ENCODE measurements at regions not wholly inside any gene's neighbourhood (a gene's known extent, or its start where the extent isn't known, plus 50 kb on each side); places are given as distances from the start of the nearest gene placed in this dataset.

GRCh38 chr22:34951212-34951611 is 114.7 kb upstream of the ISX start:
- Histone ChIP-seq H3K36me3 (ENCODE audit: low read depth) (no peaks in the 10 kb centered on the region), H3K4me3 (ENCODE audit: severe bottlenecking) (no peak overlapping the region), H3K9me3 (ENCODE audit: severe bottlenecking) (no peaks in the 10 kb centered on the region), H3K27me3 (ENCODE audit: insufficient read depth, poor library complexity, severe bottlenecking) (no peaks in the 10 kb centered on the region), H3K27ac (ENCODE audit: poor library complexity, severe bottlenecking) (no peak overlapping the region), H3K4me1 (ENCODE audit: insufficient read depth, poor library complexity, severe bottlenecking) (no peaks in the 10 kb centered on the region)
- TF ChIP-seq, protein P1, sequence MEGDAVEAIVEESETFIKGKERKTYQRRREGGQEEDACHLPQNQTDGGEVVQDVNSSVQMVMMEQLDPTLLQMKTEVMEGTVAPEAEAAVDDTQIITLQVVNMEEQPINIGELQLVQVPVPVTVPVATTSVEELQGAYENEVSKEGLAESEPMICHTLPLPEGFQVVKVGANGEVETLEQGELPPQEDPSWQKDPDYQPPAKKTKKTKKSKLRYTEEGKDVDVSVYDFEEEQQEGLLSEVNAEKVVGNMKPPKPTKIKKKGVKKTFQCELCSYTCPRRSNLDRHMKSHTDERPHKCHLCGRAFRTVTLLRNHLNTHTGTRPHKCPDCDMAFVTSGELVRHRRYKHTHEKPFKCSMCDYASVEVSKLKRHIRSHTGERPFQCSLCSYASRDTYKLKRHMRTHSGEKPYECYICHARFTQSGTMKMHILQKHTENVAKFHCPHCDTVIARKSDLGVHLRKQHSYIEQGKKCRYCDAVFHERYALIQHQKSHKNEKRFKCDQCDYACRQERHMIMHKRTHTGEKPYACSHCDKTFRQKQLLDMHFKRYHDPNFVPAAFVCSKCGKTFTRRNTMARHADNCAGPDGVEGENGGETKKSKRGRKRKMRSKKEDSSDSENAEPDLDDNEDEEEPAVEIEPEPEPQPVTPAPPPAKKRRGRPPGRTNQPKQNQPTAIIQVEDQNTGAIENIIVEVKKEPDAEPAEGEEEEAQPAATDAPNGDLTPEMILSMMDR (IDR thresholded peaks at IDR 0.05; ENCODE audit: poor library complexity, severe bottlenecking), result no peak
- no peak for DNase-seq (ENCODE audit: low spot score)
- ATAC-seq (ENCODE audit: low read depth), result no peak

- Histone ChIP-seq H3K36me3 (ENCODE audit: low read depth) (no peaks in the 10 kb centered on the region), H3K27ac (ENCODE audit: poor library complexity, severe bottlenecking) (no peak overlapping the region), H3K4me3 (ENCODE audit: severe bottlenecking) (no peak overlapping the region), H3K9me3 (ENCODE audit: severe bottlenecking) (no peaks in the 10 kb centered on the region), H3K4me1 (ENCODE audit: insufficient read depth, poor library complexity, severe bottlenecking) (no peaks in the 10 kb centered on the region), H3K27me3 (ENCODE audit: insufficient read depth, poor library complexity, severe bottlenecking) (peaks cover 6% of the 10 kb centered on the region)
- no peak for DNase-seq (ENCODE audit: low spot score)
- TF ChIP-seq, protein P1 (IDR thresholded peaks at IDR 0.05; ENCODE audit: poor library complexity, severe bottlenecking), result no peak
- ATAC-seq (ENCODE audit: low read depth), result no peak
Measured at GRCh38 chr22:34960005-34960404, 106.0 kb upstream of the ISX start.

- DNase-seq (ENCODE audit: low spot score) (no peak), ATAC-seq (ENCODE audit: low read depth) (peak; percentile 80; the same call in 2 of the 3 replicates)
- TF ChIP-seq, protein P1 (IDR thresholded peaks at IDR 0.05; ENCODE audit: poor library complexity, severe bottlenecking), result peak; percentile 25
Measured at GRCh38 chr22:34966980-34967565, 98.9 kb upstream of the ISX start.

GRCh38 chr22:34969001-34969790 is 96.8 kb upstream of the ISX start:
- Histone ChIP-seq H3K27ac (ENCODE audit: poor library complexity, severe bottlenecking) (no peak overlapping the region), H3K36me3 (ENCODE audit: low read depth) (no peaks in the 10 kb centered on the region), H3K9me3 (ENCODE audit: severe bottlenecking) (no peaks in the 10 kb centered on the region), H3K4me3 (ENCODE audit: severe bottlenecking) (no peak overlapping the region), H3K4me1 (ENCODE audit: insufficient read depth, poor library complexity, severe bottlenecking) (no peaks in the 10 kb centered on the region), H3K27me3 (ENCODE audit: insufficient read depth, poor library complexity, severe bottlenecking) (no peaks in the 10 kb centered on the region)
- TF ChIP-seq, protein P1 (IDR thresholded peaks at IDR 0.05; ENCODE audit: poor library complexity, severe bottlenecking), result no peak
- ATAC-seq (ENCODE audit: low read depth) (no peak), DNase-seq (ENCODE audit: low spot score) (no peak)

More at GRCh38 chr22:34966980-34967565, 98.9 kb upstream of the ISX start:
- Histone ChIP-seq H3K9me3 (ENCODE audit: severe bottlenecking) (no peaks in the 10 kb centered on the region), H3K27ac (ENCODE audit: poor library complexity, severe bottlenecking) (no peak overlapping the region), H3K27me3 (ENCODE audit: insufficient read depth, poor library complexity, severe bottlenecking) (no peaks in the 10 kb centered on the region), H3K36me3 (ENCODE audit: low read depth) (no peaks in the 10 kb centered on the region), H3K4me1 (ENCODE audit: insufficient read depth, poor library complexity, severe bottlenecking) (no peaks in the 10 kb centered on the region), H3K4me3 (ENCODE audit: severe bottlenecking) (no peak overlapping the region)

- Histone ChIP-seq H3K27ac (ENCODE audit: poor library complexity, severe bottlenecking) (no peak overlapping the region), H3K4me3 (ENCODE audit: severe bottlenecking) (no peak overlapping the region), H3K4me1 (ENCODE audit: insufficient read depth, poor library complexity, severe bottlenecking) (no peaks in the 10 kb centered on the region), H3K9me3 (ENCODE audit: severe bottlenecking) (no peaks in the 10 kb centered on the region), H3K27me3 (ENCODE audit: insufficient read depth, poor library complexity, severe bottlenecking) (no peaks in the 10 kb centered on the region), H3K36me3 (ENCODE audit: low read depth) (no peaks in the 10 kb centered on the region)
- no peak for DNase-seq (ENCODE audit: low spot score)
- ATAC-seq (ENCODE audit: low read depth), result no peak
- TF ChIP-seq, protein P1 (IDR thresholded peaks at IDR 0.05; ENCODE audit: poor library complexity, severe bottlenecking), result no peak
Measured at GRCh38 chr22:34971456-34971855, 94.5 kb upstream of the ISX start.
